HL-60 (cell line): ENCODE measurements at regions not wholly inside any gene's neighbourhood (a gene's known extent, or its start where the extent isn't known, plus 50 kb on each side); places are given as distances from the start of the nearest gene placed in this dataset.

Source experiments
- CTCF ChIP-seq: IDR thresholded peaks from one replicate; pipeline ENCODE4 v1.5.1; 2011; ENCODE audit warnings: low read length, control low read depth, inconsistent platforms; ENCODE audit not compliant: insufficient read depth
- GABPA ChIP-seq: IDR thresholded peaks from 2 replicates; pipeline ENCODE4 v1.6.1; 2012; ENCODE audit warnings: low read depth

- TF ChIP-seq CTCF (no peak), GABPA (no peak)
These were observed 69.0 kb upstream of the THY1 start for GRCh38 chr11:119491753-119492510.
